Activated T-helper 17 cell treated with anti-CD3 and anti-CD28 coated beads, Interleukin-2, amount 50 U/mL, for 72 hours (primary cell): ENCODE measurements at regions not wholly inside any gene's neighbourhood (a gene's known extent, or its start where the extent isn't known, plus 50 kb on each side); places are given as distances from the start of the nearest gene placed in this dataset.

Source experiments
- ATAC-seq: fragments of 150-1000 bp; cut with Tn5 transposase; replicated peaks from 2 replicates; pipeline ENCODE4 v1.10.0; 2021; ENCODE audit warnings: mild to moderate bottlenecking, moderate library complexity
- H3K27ac Mint-ChIP-seq: one replicate; pipeline ENCODE4 v1.8.0; 2022; ENCODE audit warnings: mixed read lengths
- H3K27me3 Mint-ChIP-seq: one replicate; pipeline ENCODE4 v1.8.0; 2022; ENCODE audit warnings: mixed read lengths
- H3K36me3 Mint-ChIP-seq: one replicate; pipeline ENCODE4 v1.8.0; 2022; ENCODE audit warnings: low read depth, mild to moderate bottlenecking, mixed read lengths
- H3K4me1 Mint-ChIP-seq: one replicate; pipeline ENCODE4 v1.8.0; 2022; ENCODE audit warnings: mixed read lengths
- H3K4me3 Mint-ChIP-seq: one replicate; pipeline ENCODE4 v1.8.0; 2022; ENCODE audit warnings: mild to moderate bottlenecking, mixed read lengths
- H3K9me3 Mint-ChIP-seq: one replicate; pipeline ENCODE4 v1.8.0; 2022; ENCODE audit warnings: mixed read lengths

GRCh38 chr13:62035981-62036380 is 620.3 kb upstream of the PCDH20 start:
- Mint-ChIP-seq H3K36me3 (no peaks in the 10 kb centered on the region), H3K4me3 (no peak overlapping the region), H3K9me3 (peaks cover 6% of the 10 kb centered on the region), H3K27me3 (no peaks in the 10 kb centered on the region), H3K4me1 (no peaks in the 10 kb centered on the region), H3K27ac (no peak overlapping the region)
- ATAC-seq = no peak

DNA sequence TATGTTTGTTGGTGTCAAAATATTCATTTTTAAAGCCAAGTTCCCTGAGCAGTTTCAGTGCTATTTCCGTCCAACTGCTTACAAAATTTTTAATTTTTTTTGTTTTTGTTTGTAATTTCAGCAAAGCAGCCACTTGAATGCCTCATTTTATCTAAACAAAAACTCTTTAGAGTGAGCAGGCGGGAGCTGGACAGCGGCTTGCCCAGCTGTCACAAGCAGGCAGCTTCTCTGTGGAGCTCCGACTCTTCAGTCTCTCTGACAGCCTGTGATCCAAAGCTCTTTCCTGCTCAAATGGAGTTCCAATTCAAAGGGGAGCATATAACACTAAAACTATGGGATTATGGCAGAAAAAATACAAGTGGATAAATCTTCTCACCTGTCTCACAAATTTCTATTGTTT is 618.3 kb upstream of the PCDH20 start:
- Mint-ChIP-seq H3K9me3 (peaks cover 4% of the 10 kb centered on the region), H3K4me1 (no peaks in the 10 kb centered on the region), H3K36me3 (no peaks in the 10 kb centered on the region), H3K27ac (no peak overlapping the region), H3K27me3 (no peaks in the 10 kb centered on the region), H3K4me3 (no peak overlapping the region)
- no peak for ATAC-seq

- Mint-ChIP-seq H3K27ac (no peak overlapping the region), H3K36me3 (no peaks in the 10 kb centered on the region), H3K4me1 (no peaks in the 10 kb centered on the region), H3K9me3 (peaks cover 10% of the 10 kb centered on the region), H3K27me3 (no peaks in the 10 kb centered on the region), H3K4me3 (no peak overlapping the region)
- no peak for ATAC-seq
These were observed 606.7 kb upstream of the PCDH20 start for GRCh38 chr13:62022369-62022768.

DNA sequence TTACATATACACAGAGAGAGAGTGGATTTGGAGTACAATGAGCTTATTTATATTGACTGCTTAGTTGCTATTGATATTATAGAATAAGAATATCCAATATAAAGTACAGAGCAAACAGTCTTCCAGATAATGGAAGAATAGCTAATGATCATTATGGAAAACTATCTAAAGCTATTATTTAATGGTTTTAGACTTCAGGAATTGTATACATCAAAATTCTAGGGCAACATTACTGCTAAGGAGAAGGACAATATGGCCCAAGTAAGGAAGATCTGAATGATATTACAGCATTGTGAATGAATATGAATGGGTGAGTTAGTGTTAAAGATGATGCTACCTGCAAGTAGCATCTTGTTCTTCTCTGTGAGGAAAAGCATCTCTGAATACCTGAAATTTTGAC is 604.2 kb upstream of the PCDH20 start:
- no peak overlapping the region for H3K27ac Mint-ChIP-seq
- H3K4me1 Mint-ChIP-seq = no peaks in the 10 kb centered on the region
- H3K9me3 Mint-ChIP-seq = peaks cover 5% of the 10 kb centered on the region
- no peaks in the 10 kb centered on the region for H3K36me3 Mint-ChIP-seq
- ATAC-seq = no peak
- no peak overlapping the region for H3K4me3 Mint-ChIP-seq
- H3K27me3 Mint-ChIP-seq = no peaks in the 10 kb centered on the region

DNA sequence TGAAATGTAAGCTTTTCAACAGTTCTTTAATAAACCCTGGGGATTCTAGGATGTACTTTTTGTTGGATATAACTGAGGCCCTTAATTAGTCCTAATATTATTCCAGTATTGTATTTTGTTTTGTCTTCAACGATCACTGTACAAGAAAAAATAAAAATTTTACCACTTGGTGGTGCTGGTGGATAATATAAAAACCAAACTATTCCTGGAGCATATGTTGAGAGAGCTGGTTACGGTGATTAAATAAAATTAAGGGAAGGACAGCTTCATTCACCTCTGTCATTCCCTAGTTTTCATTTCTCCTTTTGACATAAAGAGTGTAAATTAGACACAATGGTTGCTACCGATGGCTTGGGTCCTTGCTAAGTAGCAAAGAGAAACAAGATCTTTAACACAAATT is 598.6 kb upstream of the PCDH20 start:
- no peak for ATAC-seq
- no peak overlapping the region for H3K27ac Mint-ChIP-seq
- H3K4me3 Mint-ChIP-seq = no peak overlapping the region
- H3K36me3 Mint-ChIP-seq = no peaks in the 10 kb centered on the region
- no peaks in the 10 kb centered on the region for H3K27me3 Mint-ChIP-seq
- H3K9me3 Mint-ChIP-seq = no peaks in the 10 kb centered on the region
- H3K4me1 Mint-ChIP-seq = no peaks in the 10 kb centered on the region

- H3K4me1 Mint-ChIP-seq = no peaks in the 10 kb centered on the region
- no peak overlapping the region for H3K27ac Mint-ChIP-seq
- ATAC-seq = no peak
- peaks cover 7% of the 10 kb centered on the region for H3K9me3 Mint-ChIP-seq
- H3K36me3 Mint-ChIP-seq = no peaks in the 10 kb centered on the region
- H3K27me3 Mint-ChIP-seq = no peaks in the 10 kb centered on the region
- H3K4me3 Mint-ChIP-seq = no peak overlapping the region
These were observed 587.8 kb upstream of the PCDH20 start for GRCh38 chr13:62003452-62003851.

DNA sequence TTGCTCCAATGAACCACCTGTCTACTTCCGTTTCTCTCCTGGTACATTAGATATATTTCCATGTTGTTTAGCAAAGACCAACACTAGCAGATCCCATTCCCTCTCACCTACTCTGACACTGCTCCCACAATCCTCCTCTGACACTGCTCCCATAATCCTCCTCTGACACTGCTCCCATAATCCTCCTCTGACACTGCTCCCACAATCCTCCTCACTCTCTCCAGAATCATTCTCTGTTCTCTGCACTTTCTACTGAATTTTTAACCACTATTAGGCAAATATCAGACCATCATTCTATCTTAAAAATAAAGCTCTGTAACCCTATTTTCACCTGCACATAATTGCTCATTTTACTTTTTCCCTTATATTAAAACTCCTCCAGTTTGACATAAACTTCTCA is 578.5 kb upstream of the PCDH20 start:
- Mint-ChIP-seq H3K27ac (no peak overlapping the region), H3K9me3 (peaks cover 16% of the 10 kb centered on the region), H3K4me3 (no peak overlapping the region), H3K36me3 (no peaks in the 10 kb centered on the region), H3K4me1 (no peaks in the 10 kb centered on the region), H3K27me3 (no peaks in the 10 kb centered on the region)
- ATAC-seq = no peak

DNA sequence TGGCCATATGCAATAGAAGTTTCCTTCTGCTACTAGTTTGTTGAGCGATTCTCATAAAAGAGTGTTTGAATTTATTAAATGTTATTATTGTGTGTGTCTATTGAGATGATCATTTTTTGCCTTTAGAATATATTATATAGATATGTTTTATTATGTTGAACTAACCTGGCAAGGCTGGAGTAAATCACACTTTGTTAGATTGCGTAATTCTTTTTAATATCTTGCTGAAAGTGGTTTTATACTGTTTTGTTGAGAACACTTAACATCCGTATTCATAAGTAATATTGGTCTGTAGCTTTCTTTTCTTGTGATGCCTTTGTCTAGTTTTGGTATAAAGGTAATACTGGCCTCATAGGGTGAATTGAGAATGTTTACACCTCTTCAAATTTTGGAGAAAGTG is 574.3 kb upstream of the PCDH20 start:
- Mint-ChIP-seq H3K4me1 (no peaks in the 10 kb centered on the region), H3K4me3 (no peak overlapping the region), H3K27me3 (no peaks in the 10 kb centered on the region), H3K36me3 (no peaks in the 10 kb centered on the region), H3K9me3 (peaks cover 4% of the 10 kb centered on the region), H3K27ac (no peak overlapping the region)
- ATAC-seq = no peak

DNA sequence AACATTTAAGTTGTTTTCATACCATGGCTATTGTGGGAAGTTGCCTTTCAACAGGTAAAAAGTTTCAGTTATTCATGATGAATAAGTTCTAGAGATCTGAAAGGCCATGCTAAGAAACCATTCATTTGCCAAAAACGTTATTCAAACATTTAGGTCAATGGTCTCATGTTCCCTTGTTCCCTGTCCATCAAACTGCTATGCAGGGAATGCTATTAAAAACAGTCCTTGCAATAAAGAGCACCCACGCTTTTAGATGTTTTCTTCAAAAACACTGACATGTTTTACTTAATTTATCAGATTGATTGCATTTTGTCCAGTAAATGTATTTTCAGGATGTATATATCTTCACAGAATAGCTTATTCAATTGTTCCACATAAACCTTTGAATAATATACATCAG is 573.2 kb upstream of the PCDH20 start:
- Mint-ChIP-seq H3K4me1 (no peaks in the 10 kb centered on the region), H3K27ac (no peak overlapping the region), H3K36me3 (no peaks in the 10 kb centered on the region), H3K9me3 (no peaks in the 10 kb centered on the region), H3K4me3 (no peak overlapping the region), H3K27me3 (no peaks in the 10 kb centered on the region)
- no peak for ATAC-seq

DNA sequence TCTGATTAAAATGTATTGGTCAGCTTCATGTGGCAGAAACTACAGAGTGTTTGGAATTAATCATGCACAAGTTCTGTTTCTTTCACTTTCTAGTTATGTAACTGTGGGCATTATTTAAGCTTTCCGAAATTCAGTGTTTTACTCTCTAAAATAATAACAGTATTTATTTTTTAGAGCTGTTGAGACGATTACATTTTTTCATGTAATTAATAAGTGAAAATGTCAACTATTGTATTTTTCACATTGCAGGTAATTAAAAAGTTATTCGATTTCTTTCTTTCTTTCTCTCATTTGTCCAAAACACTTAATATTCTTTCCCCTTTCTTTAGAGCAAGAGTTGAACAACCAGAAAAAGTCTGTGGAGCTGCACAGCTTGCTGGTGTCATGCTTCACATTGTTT is 559.4 kb upstream of the PCDH20 start:
- Mint-ChIP-seq H3K4me3 (no peak overlapping the region), H3K27ac (no peak overlapping the region), H3K4me1 (no peaks in the 10 kb centered on the region), H3K27me3 (no peaks in the 10 kb centered on the region), H3K9me3 (peaks cover 4% of the 10 kb centered on the region), H3K36me3 (no peaks in the 10 kb centered on the region)
- no peak for ATAC-seq

- no peaks in the 10 kb centered on the region for H3K27me3 Mint-ChIP-seq
- H3K27ac Mint-ChIP-seq = no peak overlapping the region
- H3K4me1 Mint-ChIP-seq = no peaks in the 10 kb centered on the region
- H3K9me3 Mint-ChIP-seq = peaks cover 4% of the 10 kb centered on the region
- H3K36me3 Mint-ChIP-seq = no peaks in the 10 kb centered on the region
- no peak for ATAC-seq
- H3K4me3 Mint-ChIP-seq = no peak overlapping the region
These were observed 550.1 kb upstream of the PCDH20 start for GRCh38 chr13:61965756-61966155.

GRCh38 chr13:61960981-61961380 is 545.3 kb upstream of the PCDH20 start:
- Mint-ChIP-seq H3K27me3 (no peaks in the 10 kb centered on the region), H3K27ac (no peak overlapping the region), H3K36me3 (no peaks in the 10 kb centered on the region), H3K9me3 (peaks cover 7% of the 10 kb centered on the region), H3K4me1 (no peaks in the 10 kb centered on the region), H3K4me3 (no peak overlapping the region)
- no peak for ATAC-seq

- H3K27ac Mint-ChIP-seq = no peak overlapping the region
- H3K9me3 Mint-ChIP-seq = peaks cover 4% of the 10 kb centered on the region
- H3K36me3 Mint-ChIP-seq = no peaks in the 10 kb centered on the region
- H3K27me3 Mint-ChIP-seq = no peaks in the 10 kb centered on the region
- no peak for ATAC-seq
- H3K4me1 Mint-ChIP-seq = no peaks in the 10 kb centered on the region
- no peak overlapping the region for H3K4me3 Mint-ChIP-seq
These were observed 538.4 kb upstream of the PCDH20 start for GRCh38 chr13:61954092-61954491.

DNA sequence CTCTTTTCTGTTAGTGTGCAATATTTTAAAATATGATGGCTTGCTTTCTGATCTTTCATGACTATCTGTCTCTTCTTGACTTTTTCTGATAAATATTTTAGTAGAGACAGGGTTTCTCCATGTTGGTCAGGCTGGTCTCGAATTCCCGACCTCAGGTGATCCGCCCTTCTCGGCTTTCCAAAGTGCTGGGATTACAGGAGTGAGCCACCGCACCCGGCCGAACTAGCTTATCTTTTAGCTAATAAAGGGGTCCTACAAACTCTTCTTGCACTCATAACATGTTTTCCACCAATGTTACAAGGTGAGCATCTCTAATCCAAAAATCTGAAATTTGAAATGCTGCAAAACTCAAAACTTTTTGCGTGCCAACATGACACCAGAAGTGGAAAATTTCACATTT is 535.2 kb upstream of the PCDH20 start:
- Mint-ChIP-seq H3K36me3 (no peaks in the 10 kb centered on the region), H3K27me3 (no peaks in the 10 kb centered on the region), H3K9me3 (no peaks in the 10 kb centered on the region), H3K27ac (no peak overlapping the region), H3K4me1 (no peaks in the 10 kb centered on the region), H3K4me3 (no peak overlapping the region)
- ATAC-seq = no peak

DNA sequence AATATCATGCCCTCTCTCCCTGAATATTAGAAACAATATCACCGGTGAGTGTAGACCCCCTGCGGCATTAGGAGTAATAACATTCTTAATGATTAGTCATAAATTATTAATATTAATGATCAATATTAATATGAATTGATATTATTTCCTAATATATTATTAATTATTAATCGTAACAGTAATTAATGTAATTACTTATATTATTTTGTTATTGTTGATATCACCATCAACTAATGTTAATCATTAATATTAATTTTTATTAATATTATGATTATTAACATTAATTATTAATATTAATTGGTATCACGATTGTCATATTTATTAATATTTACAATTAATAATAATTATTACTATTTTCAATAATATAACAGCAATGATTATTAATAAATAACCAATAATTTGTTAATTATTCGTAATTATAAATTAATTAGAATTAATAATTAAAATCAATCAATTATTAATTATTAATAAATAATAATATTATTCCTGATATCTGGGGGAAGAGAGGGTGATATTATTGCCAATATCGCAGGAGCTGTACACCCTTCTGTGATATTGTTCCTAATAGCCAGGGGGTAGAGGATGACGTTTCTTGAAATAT is 528.8 kb upstream of the PCDH20 start:
- Mint-ChIP-seq H3K4me1 (no peaks in the 10 kb centered on the region), H3K4me3 (no peak overlapping the region), H3K27ac (no peak overlapping the region), H3K36me3 (no peaks in the 10 kb centered on the region), H3K27me3 (no peaks in the 10 kb centered on the region), H3K9me3 (peaks cover 27% of the 10 kb centered on the region)
- ATAC-seq = no peak

DNA sequence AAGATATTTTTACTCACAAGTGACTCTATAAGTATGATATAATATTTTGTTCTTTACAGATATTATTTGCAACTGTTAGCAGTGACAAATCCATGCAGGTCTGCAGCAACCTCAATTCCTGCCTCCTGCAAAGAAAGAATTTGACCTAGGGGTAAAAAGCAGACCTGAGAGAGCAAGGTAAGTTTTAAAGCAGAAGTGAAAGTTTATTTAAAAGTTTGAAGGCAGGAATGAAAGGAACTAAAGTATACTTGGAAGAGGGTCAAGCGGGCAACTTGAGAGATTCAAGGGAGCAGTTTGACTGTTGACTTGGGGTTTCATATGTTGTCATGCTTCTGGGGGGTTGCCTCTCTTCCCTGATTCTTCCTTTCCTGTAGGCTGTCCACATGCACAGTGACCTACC is 520.1 kb upstream of the PCDH20 start:
- Mint-ChIP-seq H3K4me1 (no peaks in the 10 kb centered on the region), H3K36me3 (no peaks in the 10 kb centered on the region), H3K9me3 (peaks cover 7% of the 10 kb centered on the region), H3K27ac (no peak overlapping the region), H3K27me3 (no peaks in the 10 kb centered on the region), H3K4me3 (no peak overlapping the region)
- ATAC-seq = no peak
